ENCODE measurements at regions not wholly inside any gene's neighbourhood (a gene's known extent, or its start where the extent isn't known, plus 50 kb on each side); places are given as distances from the start of the nearest gene placed in this dataset.

GRCh38 chrX:68999356-68999755, 165.9 kb downstream of the PJA1 start:
- no peak overlapping the region for H3K27ac ChIP-seq (ENCODE audit: low read depth, low read length)

DNA sequence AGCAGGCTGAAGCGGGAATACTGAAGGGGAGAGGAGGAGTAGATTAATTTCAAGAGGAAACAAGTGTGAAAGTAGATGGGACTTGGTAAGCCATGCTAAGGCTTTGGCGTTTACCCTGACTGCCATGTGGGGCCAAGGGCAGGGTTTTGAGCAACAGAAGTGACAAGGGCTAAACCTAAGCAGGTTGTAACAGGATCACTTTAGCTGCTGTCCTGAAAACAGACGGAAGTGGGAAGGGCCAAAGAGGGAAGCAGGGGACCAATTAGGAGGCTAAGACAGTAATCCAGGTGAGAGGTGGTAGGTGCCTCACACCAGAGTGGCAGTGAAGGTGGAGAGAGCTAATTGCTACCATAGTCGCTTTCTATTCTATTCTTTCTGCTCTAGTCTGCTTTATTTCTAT, 166.5 kb downstream of the PJA1 start:
- Histone ChIP-seq H3K9me2 (replicated peaks; ENCODE audit: control insufficient read depth, low read length) (no peaks in the 10 kb centered on the region), H3K27me3 (ENCODE audit: control insufficient read depth, low read length) (no peaks in the 10 kb centered on the region), H3K4me1 (ENCODE audit: control insufficient read depth, low read length) (no peaks in the 10 kb centered on the region), H3K36me3 (ENCODE audit: control insufficient read depth, low read length) (no peaks in the 10 kb centered on the region), H3K4me3 (ENCODE audit: low read length) (no peak overlapping the region), H3F3A (ENCODE audit: control insufficient read depth, insufficient read depth) (no peaks in the 10 kb centered on the region), H3K4me2 (ENCODE audit: low read length) (no peak overlapping the region), H4K20me1 (ENCODE audit: control insufficient read depth, insufficient read depth, low read depth, low read length) (no peaks in the 10 kb centered on the region), H3K79me2 (ENCODE audit: control insufficient read depth, low read length) (no peaks in the 10 kb centered on the region), H3K9me3 (ENCODE audit: control insufficient read depth, insufficient read depth, low read length) (no peaks in the 10 kb centered on the region), H3K27ac (ENCODE audit: low read depth, low read length) (no peak overlapping the region)
- TF ChIP-seq, protein P1, sequence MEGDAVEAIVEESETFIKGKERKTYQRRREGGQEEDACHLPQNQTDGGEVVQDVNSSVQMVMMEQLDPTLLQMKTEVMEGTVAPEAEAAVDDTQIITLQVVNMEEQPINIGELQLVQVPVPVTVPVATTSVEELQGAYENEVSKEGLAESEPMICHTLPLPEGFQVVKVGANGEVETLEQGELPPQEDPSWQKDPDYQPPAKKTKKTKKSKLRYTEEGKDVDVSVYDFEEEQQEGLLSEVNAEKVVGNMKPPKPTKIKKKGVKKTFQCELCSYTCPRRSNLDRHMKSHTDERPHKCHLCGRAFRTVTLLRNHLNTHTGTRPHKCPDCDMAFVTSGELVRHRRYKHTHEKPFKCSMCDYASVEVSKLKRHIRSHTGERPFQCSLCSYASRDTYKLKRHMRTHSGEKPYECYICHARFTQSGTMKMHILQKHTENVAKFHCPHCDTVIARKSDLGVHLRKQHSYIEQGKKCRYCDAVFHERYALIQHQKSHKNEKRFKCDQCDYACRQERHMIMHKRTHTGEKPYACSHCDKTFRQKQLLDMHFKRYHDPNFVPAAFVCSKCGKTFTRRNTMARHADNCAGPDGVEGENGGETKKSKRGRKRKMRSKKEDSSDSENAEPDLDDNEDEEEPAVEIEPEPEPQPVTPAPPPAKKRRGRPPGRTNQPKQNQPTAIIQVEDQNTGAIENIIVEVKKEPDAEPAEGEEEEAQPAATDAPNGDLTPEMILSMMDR (IDR thresholded peaks at IDR 0.05; ENCODE audit: low read depth, low read length, poor library complexity, severe bottlenecking) = no peak
- no peak for TF ChIP-seq EZH2phosphoT487 (IDR thresholded peaks at IDR 0.05; ENCODE audit: borderline replicate concordance, low read length)

More at GRCh38 chrX:68999356-68999755, 165.9 kb downstream of the PJA1 start:
- no peak overlapping the region for H3K4me2 ChIP-seq (ENCODE audit: low read length)
- no peaks in the 10 kb centered on the region for H4K20me1 ChIP-seq (ENCODE audit: control insufficient read depth, insufficient read depth, low read depth, low read length)
- TF ChIP-seq, protein P1 (IDR thresholded peaks at IDR 0.05; ENCODE audit: low read depth, low read length, poor library complexity, severe bottlenecking) = no peak
- TF ChIP-seq EZH2phosphoT487 (IDR thresholded peaks at IDR 0.05; ENCODE audit: borderline replicate concordance, low read length) = no peak
- no peaks in the 10 kb centered on the region for H3K9me2 ChIP-seq (replicated peaks; ENCODE audit: control insufficient read depth, low read length)
- H3K27me3 ChIP-seq (ENCODE audit: control insufficient read depth, low read length) = no peaks in the 10 kb centered on the region
- H3K9me3 ChIP-seq (ENCODE audit: control insufficient read depth, insufficient read depth, low read length) = no peaks in the 10 kb centered on the region
- no peaks in the 10 kb centered on the region for H3K4me1 ChIP-seq (ENCODE audit: control insufficient read depth, low read length)
- no peaks in the 10 kb centered on the region for H3K79me2 ChIP-seq (ENCODE audit: control insufficient read depth, low read length)
- H3K36me3 ChIP-seq (ENCODE audit: control insufficient read depth, low read length) = no peaks in the 10 kb centered on the region
- no peaks in the 10 kb centered on the region for H3F3A ChIP-seq (ENCODE audit: control insufficient read depth, insufficient read depth)
- H3K4me3 ChIP-seq (ENCODE audit: low read length) = no peak overlapping the region

- H3K9me3 ChIP-seq (ENCODE audit: control insufficient read depth, insufficient read depth, low read length) = no peaks in the 10 kb centered on the region
- no peak overlapping the region for H3K4me2 ChIP-seq (ENCODE audit: low read length)
- no peaks in the 10 kb centered on the region for H3F3A ChIP-seq (ENCODE audit: control insufficient read depth, insufficient read depth)
- no peak overlapping the region for H3K4me3 ChIP-seq (ENCODE audit: low read length)
- no peak overlapping the region for H3K27ac ChIP-seq (ENCODE audit: low read depth, low read length)
- H3K4me1 ChIP-seq (ENCODE audit: control insufficient read depth, low read length) = no peaks in the 10 kb centered on the region
- H3K79me2 ChIP-seq (ENCODE audit: control insufficient read depth, low read length) = no peaks in the 10 kb centered on the region
- no peaks in the 10 kb centered on the region for H4K20me1 ChIP-seq (ENCODE audit: control insufficient read depth, insufficient read depth, low read depth, low read length)
- no peaks in the 10 kb centered on the region for H3K36me3 ChIP-seq (ENCODE audit: control insufficient read depth, low read length)
- no peaks in the 10 kb centered on the region for H3K27me3 ChIP-seq (ENCODE audit: control insufficient read depth, low read length)
- TF ChIP-seq, protein P1 (IDR thresholded peaks at IDR 0.05; ENCODE audit: low read depth, low read length, poor library complexity, severe bottlenecking) = no peak
- no peak for TF ChIP-seq EZH2phosphoT487 (IDR thresholded peaks at IDR 0.05; ENCODE audit: borderline replicate concordance, low read length)
- H3K9me2 ChIP-seq (replicated peaks; ENCODE audit: control insufficient read depth, low read length) = no peaks in the 10 kb centered on the region
These were observed 167.3 kb downstream of the PJA1 start for GRCh38 chrX:68997911-68998310.

DNA sequence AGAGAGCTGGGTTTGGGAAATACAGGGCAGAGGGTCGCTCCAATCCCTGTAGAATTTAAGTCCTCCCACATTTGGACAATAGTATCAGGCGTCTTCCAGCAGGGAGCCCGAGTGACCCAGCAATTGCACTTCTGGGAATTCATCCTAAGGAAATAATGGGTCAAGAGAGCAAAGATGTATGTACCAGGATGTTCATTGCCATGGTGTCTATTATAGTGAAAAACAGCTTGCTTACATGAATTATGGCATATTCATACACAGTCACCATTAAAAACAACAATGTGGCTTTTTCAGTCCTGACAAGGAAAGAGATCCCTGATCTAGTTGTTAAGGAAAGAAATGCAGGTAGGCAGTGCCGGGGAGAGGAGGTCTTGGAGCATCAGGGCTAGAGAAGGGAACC, 167.7 kb downstream of the PJA1 start:
- Histone ChIP-seq H3K9me2 (replicated peaks; ENCODE audit: control insufficient read depth, low read length) (no peaks in the 10 kb centered on the region), H3K4me1 (ENCODE audit: control insufficient read depth, low read length) (no peaks in the 10 kb centered on the region), H3F3A (ENCODE audit: control insufficient read depth, insufficient read depth) (no peaks in the 10 kb centered on the region), H3K4me3 (ENCODE audit: low read length) (no peak overlapping the region), H3K27ac (ENCODE audit: low read depth, low read length) (no peak overlapping the region), H3K9me3 (ENCODE audit: control insufficient read depth, insufficient read depth, low read length) (no peaks in the 10 kb centered on the region), H4K20me1 (ENCODE audit: control insufficient read depth, insufficient read depth, low read depth, low read length) (no peaks in the 10 kb centered on the region), H3K4me2 (ENCODE audit: low read length) (no peak overlapping the region), H3K27me3 (ENCODE audit: control insufficient read depth, low read length) (no peaks in the 10 kb centered on the region), H3K36me3 (ENCODE audit: control insufficient read depth, low read length) (no peaks in the 10 kb centered on the region), H3K79me2 (ENCODE audit: control insufficient read depth, low read length) (no peaks in the 10 kb centered on the region)
- TF ChIP-seq EZH2phosphoT487 (IDR thresholded peaks at IDR 0.05; ENCODE audit: borderline replicate concordance, low read length) = no peak
- TF ChIP-seq, protein P1 (IDR thresholded peaks at IDR 0.05; ENCODE audit: low read depth, low read length, poor library complexity, severe bottlenecking) = no peak

Data from DOHH2 (cell line).